Left lung (tissue), 4 donors: ENCODE measurements at regions not wholly inside any gene's neighbourhood (a gene's known extent, or its start where the extent isn't known, plus 50 kb on each side); places are given as distances from the start of the nearest gene placed in this dataset.

ENCODE experiments used
- ATAC-seq: fragments of 200-7000 bp; cut with Tn5 transposase; one replicate; pipeline ENCODE4 v1.9.1; 2020; ENCODE audit warnings: moderate library complexity
- DNase-seq, 4 donors: peaks; one replicate each; pipeline ENCODE4 v3.0.0-alpha.2; 2013 to 2020
- H3K27ac ChIP-seq, 2 donors: fragments of 200-600 bp; sonication (generic) in 1 of 2; one replicate each; pipeline versions ENCODE4 v1.5.0 to v1.8.0; 2020 to 2021
- H3K27me3 ChIP-seq, 2 donors: fragments of 200-600 bp; sonication (generic) in 1 of 2; one replicate each; pipeline versions ENCODE4 v1.5.0 to v1.8.0; 2020 to 2021
- H3K36me3 ChIP-seq, 2 donors: fragments of 200-600 bp; sonication (generic) in 1 of 2; one replicate each; pipeline versions ENCODE4 v1.5.0 to v1.8.0; 2020 to 2021
- H3K4me1 ChIP-seq, 2 donors: fragments of 200-600 bp; one replicate each; pipeline ENCODE4 v1.8.0; 2021
- H3K4me3 ChIP-seq, 2 donors: fragments of 200-600 bp; sonication (generic) in 1 of 2; one replicate each; pipeline versions ENCODE4 v1.5.0 to v1.8.0; 2020 to 2021; ENCODE audit warnings: mild to moderate bottlenecking in 1 of 2
- H3K9me3 ChIP-seq, 2 donors: fragments of 200-600 bp; sonication (generic) in 1 of 2; one replicate each; pipeline versions ENCODE4 v1.5.0 to v1.8.0; 2020 to 2021
- CTCF ChIP-seq, 2 donors: fragments of 200-600 bp; sonication (generic) in 1 of 2; IDR thresholded peaks; one replicate each; pipeline versions ENCODE4 v1.5.0 to v1.8.0; 2021; ENCODE audit warnings: antibody characterized with exemption in 2 of 2
- intact Hi-C, 2 donors: fragments of 100-400 bp; cut with DNase I; formaldehyde crosslinking; loops; one replicate each; pipeline versions ENCODE4 v1.11.2 to v1.14.2; 2022
- donor health status: DM: no; HTN: yes; CAD: no.
- donor health status: DM: no; HTN: no; CAD: no.

DNA sequence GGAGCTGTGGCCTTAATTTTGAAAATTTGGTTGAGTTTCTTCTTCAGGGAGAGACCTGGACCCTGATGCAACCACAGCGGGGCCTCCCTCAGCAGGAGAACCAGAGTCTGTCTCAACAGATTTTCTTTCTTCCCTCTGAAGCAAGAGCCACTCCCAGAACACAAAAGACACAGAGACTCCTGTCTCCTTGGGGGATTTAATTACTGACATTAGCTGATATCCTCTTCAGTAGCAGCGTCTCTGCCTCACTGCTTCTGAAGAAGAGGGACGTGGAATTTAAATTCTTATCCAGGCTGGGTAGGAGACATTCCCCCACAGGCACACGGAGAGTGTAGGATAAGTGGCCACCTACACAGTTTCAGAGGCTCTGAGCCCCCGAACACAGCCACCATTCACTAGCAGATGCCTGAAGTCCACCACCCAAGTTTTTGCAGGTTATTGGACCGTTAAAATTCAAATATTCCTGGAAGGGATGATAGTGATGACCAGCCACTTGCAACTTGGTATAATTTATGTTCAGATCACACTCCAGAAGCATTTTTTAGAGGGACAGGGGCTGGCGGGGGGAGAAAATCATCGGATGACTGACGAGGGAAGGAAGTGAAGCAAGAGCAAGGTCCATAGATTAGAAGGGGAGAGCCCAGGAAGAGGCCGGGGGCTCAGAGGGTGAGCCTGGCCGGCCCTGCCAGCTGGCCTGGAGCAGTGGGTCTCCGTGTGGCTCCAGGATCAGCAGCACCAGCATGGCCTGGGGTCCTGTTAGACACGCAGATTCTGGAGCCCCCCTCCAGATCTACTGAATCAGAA lies 109.7 kb downstream of the BDH1 start:
- Histone ChIP-seq H3K9me3 (no peaks in the 10 kb centered on the region), H3K4me3 (no peak overlapping the region), H3K27me3 (no peaks in the 10 kb centered on the region), H3K36me3 (no peaks in the 10 kb centered on the region), H3K4me1 (no peaks in the 10 kb centered on the region), H3K27ac (no peak overlapping the region)
- no peak for ATAC-seq
- no peak for TF ChIP-seq CTCF (IDR thresholded peaks at IDR 0.05)
- DNase-seq, result no peak
- intact Hi-C loops, result no loop called here

GRCh38 chr3:197444793-197445379 lies 110.9 kb downstream of the BDH1 start:
- Histone ChIP-seq H3K9me3 (no peaks in the 10 kb centered on the region), H3K27ac (no peak overlapping the region), H3K4me3 (no peak overlapping the region), H3K36me3 (no peaks in the 10 kb centered on the region), H3K4me1 (no peaks in the 10 kb centered on the region), H3K27me3 (no peaks in the 10 kb centered on the region)
- no peak for TF ChIP-seq CTCF (IDR thresholded peaks at IDR 0.05)
- ATAC-seq (no peak), DNase-seq (no peak)
- intact Hi-C loops, result no loop called here

- H3K36me3 ChIP-seq, result no peaks in the 10 kb centered on the region
- no peaks in the 10 kb centered on the region for H3K9me3 ChIP-seq
- no peak overlapping the region for H3K4me3 ChIP-seq
- peak in 1 of 4 donors; percentile 37 for DNase-seq
- H3K27me3 ChIP-seq, result no peaks in the 10 kb centered on the region
- no peak overlapping the region for H3K27ac ChIP-seq
- peak; percentile 90 for ATAC-seq
- intact Hi-C loops, result no loop called here
- no peaks in the 10 kb centered on the region for H3K4me1 ChIP-seq
- no peak for TF ChIP-seq CTCF (IDR thresholded peaks at IDR 0.05)
Measured at GRCh38 chr3:197443506-197443905, 112.3 kb downstream of the BDH1 start.

GRCh38 chr3:197440717-197441303 lies 115.0 kb downstream of the BDH1 start:
- no peak for DNase-seq
- intact Hi-C loops, result no loop called here
- no peak overlapping the region for H3K27ac ChIP-seq

More at GRCh38 chr3:197440717-197441303, 115.0 kb downstream of the BDH1 start:
- no peak for ATAC-seq
- Histone ChIP-seq H3K27me3 (no peaks in the 10 kb centered on the region), H3K9me3 (no peaks in the 10 kb centered on the region), H3K4me1 (no peaks in the 10 kb centered on the region), H3K36me3 (no peaks in the 10 kb centered on the region), H3K4me3 (no peak overlapping the region)
- no peak for TF ChIP-seq CTCF (IDR thresholded peaks at IDR 0.05)
